Hematopoietic multipotent progenitor cell treated with erythropoietin and hydrocortisone succinate and interleukin-3 and kit ligand, for 8 days (in vitro differentiated cells): ENCODE measurements at regions not wholly inside any gene's neighbourhood (a gene's known extent, or its start where the extent isn't known, plus 50 kb on each side); places are given as distances from the start of the nearest gene placed in this dataset.

Experiments
- DNase-seq: peaks from one replicate; pipeline ENCODE4 v3.0.0-alpha.2; 2015

- DNase-seq = no peak
Measured at GRCh38 chr18:29644276-29644675, 1398.3 kb downstream of the DSC3 start.

- no peak for DNase-seq
Measured at GRCh38 chr18:29629493-29630036, 1413.0 kb downstream of the DSC3 start.

GRCh38 chr18:29626094-29626493 lies 1416.4 kb downstream of the DSC3 start:
- no peak for DNase-seq

GRCh38 chr18:29616867-29617266 lies 1425.7 kb downstream of the DSC3 start:
- no peak for DNase-seq

- no peak for DNase-seq
Measured at GRCh38 chr18:29608982-29609381, 1432.1 kb upstream of the CDH2 start.

- DNase-seq = no peak
Measured at GRCh38 chr18:29605365-29605764, 1428.4 kb upstream of the CDH2 start.

GRCh38 chr18:29596959-29597358 lies 1420.0 kb upstream of the CDH2 start:
- DNase-seq = no peak

GRCh38 chr18:29594493-29594892 lies 1417.6 kb upstream of the CDH2 start:
- DNase-seq = no peak

- no peak for DNase-seq
Measured at GRCh38 chr18:29588446-29589100, 1411.6 kb upstream of the CDH2 start.

GRCh38 chr18:29586210-29586609 lies 1409.3 kb upstream of the CDH2 start:
- no peak for DNase-seq

GRCh38 chr18:29560270-29560669 lies 1383.3 kb upstream of the CDH2 start:
- DNase-seq = no peak

- no peak for DNase-seq
Measured at GRCh38 chr18:29556070-29556469, 1379.1 kb upstream of the CDH2 start.

- DNase-seq = no peak
Measured at GRCh38 chr18:29549759-29550158, 1372.8 kb upstream of the CDH2 start.

GRCh38 chr18:29547626-29548025 lies 1370.7 kb upstream of the CDH2 start:
- DNase-seq = no peak

GRCh38 chr18:29540548-29540947 lies 1363.6 kb upstream of the CDH2 start:
- DNase-seq = no peak

- DNase-seq = no peak
Measured at GRCh38 chr18:29531746-29532145, 1354.8 kb upstream of the CDH2 start.

- no peak for DNase-seq
Measured at GRCh38 chr18:29523371-29523770, 1346.4 kb upstream of the CDH2 start.

- DNase-seq = no peak
Measured at GRCh38 chr18:29512761-29513160, 1335.8 kb upstream of the CDH2 start.

GRCh38 chr18:29512203-29512602 lies 1335.3 kb upstream of the CDH2 start:
- DNase-seq = no peak

- DNase-seq = no peak
Measured at GRCh38 chr18:29501952-29502351, 1325.0 kb upstream of the CDH2 start.

- no peak for DNase-seq
Measured at GRCh38 chr18:29496152-29496680, 1319.3 kb upstream of the CDH2 start.

GRCh38 chr18:29494371-29494770 lies 1317.4 kb upstream of the CDH2 start:
- DNase-seq = no peak

- DNase-seq = no peak
Measured at GRCh38 chr18:29491907-29492306, 1315.0 kb upstream of the CDH2 start.

GRCh38 chr18:29488617-29489016 lies 1311.7 kb upstream of the CDH2 start:
- no peak for DNase-seq

- no peak for DNase-seq
Measured at GRCh38 chr18:29465526-29465925, 1288.6 kb upstream of the CDH2 start.
